Psoas muscle (tissue), 7 donors: ENCODE measurements at regions not wholly inside any gene's neighbourhood (a gene's known extent, or its start where the extent isn't known, plus 50 kb on each side); places are given as distances from the start of the nearest gene placed in this dataset.

ENCODE experiments used
- ATAC-seq, 4 donors: fragments of 200-7000 bp; cut with Tn5 transposase; one replicate each; pipeline ENCODE4 v1.9.1; 2020; ENCODE audit warnings: moderate library complexity in 3 of 4, mild to moderate bottlenecking in 2 of 4
- DNase-seq, 2 donors: peaks; one replicate each; pipeline ENCODE4 v3.0.0-alpha.2; 2020
- H3K27ac ChIP-seq: fragments of 200-600 bp; one replicate; pipeline ENCODE4 v1.8.0; 2022
- H3K27me3 ChIP-seq, 3 donors: fragments of 200-600 bp in 1 of 3; one replicate each; pipeline versions ENCODE4 v1.6.1 to v1.8.0; 2013 to 2022; ENCODE audit warnings: low read length in 2 of 3, mild to moderate bottlenecking in 2 of 3, moderate library complexity in 1 of 3; ENCODE audit not compliant: insufficient read depth in 3 of 3
- H3K36me3 ChIP-seq, 2 donors: fragments of 200-600 bp in 1 of 2; one replicate each; pipeline versions ENCODE4 v1.6.1 to v1.8.0; 2013 to 2022; ENCODE audit warnings: low read depth in 1 of 2, mild to moderate bottlenecking in 1 of 2, moderate library complexity in 1 of 2; ENCODE audit not compliant: insufficient read depth in 1 of 2
- H3K4me1 ChIP-seq: fragments of 200-600 bp; one replicate; pipeline ENCODE4 v1.8.0; 2022
- H3K4me3 ChIP-seq: fragments of 200-600 bp; one replicate; pipeline ENCODE4 v1.8.0; 2022; ENCODE audit warnings: mild to moderate bottlenecking
- H3K9me3 ChIP-seq: fragments of 200-600 bp; one replicate; pipeline ENCODE4 v1.8.0; 2022
- CTCF ChIP-seq: fragments of 200-600 bp; IDR thresholded peaks from one replicate; pipeline ENCODE4 v1.8.0; 2022; ENCODE audit warnings: antibody characterized with exemption
- WGBS, 3 donors: extraction: QIAGEN DNeasy Blood & Tissue Kit; methylation state at CpG; one replicate each; pipeline versions ENCODE4 v1.1.6 to v1.1.7; 2013; 5-methylcytosine and 5-hydroxymethylcytosine counted together
- intact Hi-C, 2 donors: fragments of 100-400 bp; cut with DNase I; formaldehyde crosslinking; loops; one replicate each; pipeline versions ENCODE4 v1.11.0 to v1.14.2; 2022
- donor health status: healthy with polysubstance abuse.
- donor health status: DM: no; HTN: no; CAD: no; lungs with moderate emphysema.
- donor health status: Bipolar disorder and iron deficiency.
- donor health status: healthy.
- donor health status: DM: yes; HTN: yes; CAD: no.
- donor health status: DM: no; HTN: no; CAD: no.
- donor health status: DM: yes; HTN: yes; CAD: no.

GRCh38 chr11:112625814-112626213, 335.4 kb upstream of the NCAM1 start:
- Histone ChIP-seq H3K4me1 (no peaks in the 10 kb centered on the region), H3K4me3 (no peak overlapping the region), H3K36me3 (no peaks in the 10 kb centered on the region), H3K27ac (no peak overlapping the region), H3K27me3 (no peaks in the 10 kb centered on the region), H3K9me3 (no peaks in the 10 kb centered on the region)
- intact Hi-C loops, result no loop called here
- TF ChIP-seq CTCF, result no peak
- 87 to 95% (median 88%) methylated on average over 3 of the region's 3 CpGs for WGBS, 3 donors
- DNase-seq (no peak), ATAC-seq (no peak)

- DNase-seq, result no peak
- Histone ChIP-seq H3K27ac (no peak overlapping the region), H3K36me3 (no peaks in the 10 kb centered on the region), H3K27me3 (no peaks in the 10 kb centered on the region), H3K4me1 (no peaks in the 10 kb centered on the region), H3K4me3 (no peak overlapping the region), H3K9me3 (no peaks in the 10 kb centered on the region)
- WGBS, 3 donors, result 87 to 97% (median 96%) methylated on average over 1 of the region's 1 CpG
- no peak for ATAC-seq
- intact Hi-C loops, result no loop called here
- no peak for TF ChIP-seq CTCF
These were observed 334.5 kb upstream of the NCAM1 start for GRCh38 chr11:112626731-112627130.

- WGBS, 3 donors, result 76 to 88% (median 78%) methylated on average over 2 of the region's 2 CpGs
- H3K36me3 ChIP-seq, result no peaks in the 10 kb centered on the region
- no peak overlapping the region for H3K27ac ChIP-seq
- intact Hi-C loops, result no loop called here
- DNase-seq, result no peak
- no peak for ATAC-seq
- H3K4me3 ChIP-seq, result no peak overlapping the region
- no peaks in the 10 kb centered on the region for H3K4me1 ChIP-seq
- no peaks in the 10 kb centered on the region for H3K9me3 ChIP-seq
- H3K27me3 ChIP-seq, result no peaks in the 10 kb centered on the region
- no peak for TF ChIP-seq CTCF
These were observed 333.6 kb upstream of the NCAM1 start for GRCh38 chr11:112627588-112628045.

- no peak for TF ChIP-seq CTCF
- 88 to 90% (median 88%) methylated on average over 3 of the region's 3 CpGs for WGBS, 3 donors
These were observed 332.5 kb upstream of the NCAM1 start for GRCh38 chr11:112628676-112629075.

GRCh38 chr11:112630496-112630895, 330.7 kb upstream of the NCAM1 start:
- intact Hi-C loops, result no loop called here
- ATAC-seq (no peak), DNase-seq (no peak)
- no peaks in the 10 kb centered on the region for H3K9me3 ChIP-seq
- no peak overlapping the region for H3K27ac ChIP-seq
- 94 to 99% (median 95%) methylated on average over 2 of the region's 2 CpGs for WGBS, 3 donors
- no peak overlapping the region for H3K4me3 ChIP-seq
- H3K27me3 ChIP-seq, result peaks cover 0 to 11% (median 0%) of the 10 kb centered on the region in 3 donors
- peaks cover 7% of the 10 kb centered on the region for H3K4me1 ChIP-seq
- TF ChIP-seq CTCF, result no peak
- no peaks in the 10 kb centered on the region for H3K36me3 ChIP-seq

More at GRCh38 chr11:112628676-112629075, 332.5 kb upstream of the NCAM1 start:
- no peak overlapping the region for H3K4me3 ChIP-seq
- intact Hi-C loops, result no loop called here
- peaks cover 0 to 4% (median 0%) of the 10 kb centered on the region in 3 donors for H3K27me3 ChIP-seq
- no peaks in the 10 kb centered on the region for H3K9me3 ChIP-seq
- no peak overlapping the region for H3K27ac ChIP-seq
- no peaks in the 10 kb centered on the region for H3K4me1 ChIP-seq
- ATAC-seq, result no peak
- no peaks in the 10 kb centered on the region for H3K36me3 ChIP-seq
- no peak for DNase-seq
